NCI-H526 (cell line): ENCODE measurements at regions not wholly inside any gene's neighbourhood (a gene's known extent, or its start where the extent isn't known, plus 50 kb on each side); places are given as distances from the start of the nearest gene placed in this dataset.
"Not testable (repeated sequence)": the region's sequence is repeated elsewhere in the genome, so short reads cannot be mapped to it uniquely, and the experiment has no call there.

Experiments
- DNase-seq, 2 experiments: peaks; one replicate each; lab custom pipeline; 2025; lab: John Stamatoyannopoulos, UW

DNA sequence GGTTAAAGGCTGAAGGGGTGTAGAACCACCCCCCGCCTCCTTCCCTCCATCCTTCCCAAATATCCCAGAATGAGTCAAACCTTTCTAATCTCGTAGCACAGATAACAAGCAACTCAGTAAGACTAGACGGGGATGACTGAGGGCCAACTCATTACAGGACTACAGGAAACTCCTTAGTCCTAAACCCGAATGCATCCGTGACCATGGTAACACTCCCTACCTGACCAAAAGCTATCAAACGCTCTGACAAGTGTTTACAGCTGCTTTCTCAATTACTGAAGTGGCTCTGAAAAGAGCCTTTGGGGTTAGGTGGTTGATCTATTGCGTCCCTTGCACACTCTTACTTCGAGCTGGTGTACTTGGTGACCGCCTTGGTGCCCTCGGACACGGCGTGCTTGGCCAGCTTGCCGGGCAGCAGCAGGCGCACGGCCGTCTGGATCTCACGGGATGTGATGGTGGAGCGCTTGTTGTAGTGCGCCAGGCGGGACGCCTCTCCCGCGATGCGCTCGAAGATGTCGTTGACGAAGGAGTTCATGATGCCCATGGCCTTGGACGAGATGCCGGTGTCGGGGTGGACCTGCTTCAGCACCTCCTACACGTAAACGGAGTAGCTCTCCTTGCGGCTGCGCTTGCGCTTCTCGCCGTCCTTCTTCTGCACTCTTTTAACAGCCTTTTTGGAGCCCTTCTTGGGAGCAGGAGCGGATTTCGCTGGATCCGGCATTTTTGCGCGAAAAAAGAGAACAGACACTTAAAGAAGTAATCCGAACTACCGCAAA lies 67.4 kb downstream of the FAM72B start:
- DNase-seq, result not testable (repeated sequence)

DNA sequence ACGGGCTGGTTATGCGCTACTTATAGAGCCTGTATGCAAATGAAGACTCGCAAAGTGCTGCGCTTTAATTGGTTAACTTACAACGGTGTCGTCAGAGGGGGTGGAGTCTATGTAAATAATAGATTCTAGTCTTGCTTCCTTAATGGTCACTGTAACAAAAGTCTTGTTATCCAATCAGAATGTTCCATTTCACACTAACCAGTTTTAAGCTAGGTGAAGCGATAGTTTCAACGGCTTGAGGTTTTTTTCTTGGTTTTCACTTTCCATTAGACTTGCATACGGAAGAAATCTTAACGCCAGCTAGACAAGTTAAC lies 66.9 kb downstream of the FAM72B start:
- DNase-seq, result not testable (repeated sequence)

DNA sequence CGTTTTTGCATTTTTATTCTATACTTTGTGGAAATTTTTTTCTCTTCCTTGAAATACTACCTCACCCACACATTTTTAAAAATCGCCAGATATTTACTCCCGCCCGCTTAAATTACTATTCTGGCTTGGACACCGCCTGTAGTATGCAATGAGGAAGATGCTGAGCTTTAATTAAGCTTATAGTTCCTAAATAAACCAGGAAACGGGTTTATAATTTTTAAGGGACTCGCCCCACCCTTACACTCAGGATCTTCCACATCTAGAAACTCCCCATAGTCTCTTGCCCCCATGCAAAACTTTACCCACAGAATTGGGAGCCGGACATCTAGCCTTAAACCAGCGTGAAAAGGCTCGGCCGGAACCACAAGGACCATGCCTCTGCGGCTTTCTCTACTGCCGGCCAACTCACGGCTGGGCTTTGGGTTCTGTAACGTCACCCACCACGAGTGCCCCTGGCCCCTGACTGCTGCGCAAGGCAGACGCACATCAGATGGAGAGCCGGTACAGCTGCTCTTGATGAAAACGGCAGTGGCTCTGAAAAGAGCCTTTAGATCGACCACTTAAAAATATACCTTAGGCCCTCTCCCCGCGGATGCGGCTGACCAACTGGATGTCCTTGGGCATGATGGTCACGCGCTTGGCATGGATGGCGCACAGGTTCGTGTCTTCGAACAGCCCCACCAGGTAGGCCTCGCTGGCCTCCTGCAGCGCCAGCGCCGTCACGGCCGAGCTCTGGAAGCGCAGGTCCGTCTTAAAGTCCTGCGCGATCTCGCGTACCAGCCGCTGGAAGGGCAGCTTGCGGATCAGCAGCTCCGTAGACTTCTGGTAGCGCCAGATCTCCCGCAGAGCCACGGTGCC lies 66.3 kb downstream of the FAM72B start:
- not testable (repeated sequence) for DNase-seq
